Stomach (tissue), 4 donors: ENCODE measurements at regions not wholly inside any gene's neighbourhood (a gene's known extent, or its start where the extent isn't known, plus 50 kb on each side); places are given as distances from the start of the nearest gene placed in this dataset.

Experiments used
- POLR2A ChIP-seq, 4 donors: fragments of 450-650 bp; IDR thresholded peaks; one replicate each; pipeline ENCODE4 v1.6.1; 2016; ENCODE audit warnings: antibody characterized with exemption in 4 of 4, control low read depth in 2 of 4, mild to moderate bottlenecking in 1 of 4, moderate library complexity in 1 of 4
- TF ChIP-seq, protein P1 (sequence below), 7 experiments: fragments of 450-650 bp in 4 of 7; fragments of 200-600 bp in 3 of 7; sonication (generic) in 3 of 7; IDR thresholded peaks; one replicate each; pipeline ENCODE4 v1.5.1; 2016 to 2019; ENCODE audit warnings: antibody characterized with exemption in 7 of 7, control low read depth in 2 of 7, mild to moderate bottlenecking in 1 of 7

- TF ChIP-seq, protein P1, sequence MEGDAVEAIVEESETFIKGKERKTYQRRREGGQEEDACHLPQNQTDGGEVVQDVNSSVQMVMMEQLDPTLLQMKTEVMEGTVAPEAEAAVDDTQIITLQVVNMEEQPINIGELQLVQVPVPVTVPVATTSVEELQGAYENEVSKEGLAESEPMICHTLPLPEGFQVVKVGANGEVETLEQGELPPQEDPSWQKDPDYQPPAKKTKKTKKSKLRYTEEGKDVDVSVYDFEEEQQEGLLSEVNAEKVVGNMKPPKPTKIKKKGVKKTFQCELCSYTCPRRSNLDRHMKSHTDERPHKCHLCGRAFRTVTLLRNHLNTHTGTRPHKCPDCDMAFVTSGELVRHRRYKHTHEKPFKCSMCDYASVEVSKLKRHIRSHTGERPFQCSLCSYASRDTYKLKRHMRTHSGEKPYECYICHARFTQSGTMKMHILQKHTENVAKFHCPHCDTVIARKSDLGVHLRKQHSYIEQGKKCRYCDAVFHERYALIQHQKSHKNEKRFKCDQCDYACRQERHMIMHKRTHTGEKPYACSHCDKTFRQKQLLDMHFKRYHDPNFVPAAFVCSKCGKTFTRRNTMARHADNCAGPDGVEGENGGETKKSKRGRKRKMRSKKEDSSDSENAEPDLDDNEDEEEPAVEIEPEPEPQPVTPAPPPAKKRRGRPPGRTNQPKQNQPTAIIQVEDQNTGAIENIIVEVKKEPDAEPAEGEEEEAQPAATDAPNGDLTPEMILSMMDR (IDR thresholded peaks at IDR 0.05), result no peak
- TF ChIP-seq POLR2A (IDR thresholded peaks at IDR 0.05), result no peak
Measured at GRCh38 chr2:83997889-83998288, 461.2 kb downstream of the SUCLG1 start.
